LNCAP (cell line): ENCODE measurements at regions not wholly inside any gene's neighbourhood (a gene's known extent, or its start where the extent isn't known, plus 50 kb on each side); places are given as distances from the start of the nearest gene placed in this dataset.

Experiments used
- CTCF ChIP-seq: fragments of 450-650 bp; IDR thresholded peaks from 2 replicates; pipeline ENCODE4 v1.5.1; 2017; ENCODE audit warnings: mild to moderate bottlenecking

DNA sequence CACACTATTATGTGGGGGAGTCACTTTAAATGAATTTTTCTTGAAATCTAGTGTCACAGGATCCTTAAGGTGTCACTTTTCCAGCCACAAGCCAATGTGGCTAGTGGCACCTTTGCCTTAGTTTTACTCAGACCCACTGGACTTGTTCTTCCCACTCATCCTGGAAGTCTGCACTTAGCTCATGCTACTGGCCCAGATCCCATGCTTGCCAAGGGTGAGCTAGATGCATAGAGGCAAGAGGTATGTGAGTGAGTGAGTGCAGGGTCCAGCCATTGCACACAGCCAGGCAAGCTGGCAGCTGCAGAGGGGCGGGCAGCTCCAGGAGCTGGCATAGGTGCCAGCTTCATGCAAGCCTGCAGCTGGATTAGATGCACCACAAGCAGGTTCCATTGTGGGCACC, 81.0 kb downstream of the CGGBP1 start:
- TF ChIP-seq CTCF: no peak

GRCh38 chr3:87975716-87976115, 83.1 kb downstream of the CGGBP1 start:
- no peak for TF ChIP-seq CTCF

GRCh38 chr3:87973906-87974305, 84.9 kb downstream of the CGGBP1 start:
- TF ChIP-seq CTCF: no peak

DNA sequence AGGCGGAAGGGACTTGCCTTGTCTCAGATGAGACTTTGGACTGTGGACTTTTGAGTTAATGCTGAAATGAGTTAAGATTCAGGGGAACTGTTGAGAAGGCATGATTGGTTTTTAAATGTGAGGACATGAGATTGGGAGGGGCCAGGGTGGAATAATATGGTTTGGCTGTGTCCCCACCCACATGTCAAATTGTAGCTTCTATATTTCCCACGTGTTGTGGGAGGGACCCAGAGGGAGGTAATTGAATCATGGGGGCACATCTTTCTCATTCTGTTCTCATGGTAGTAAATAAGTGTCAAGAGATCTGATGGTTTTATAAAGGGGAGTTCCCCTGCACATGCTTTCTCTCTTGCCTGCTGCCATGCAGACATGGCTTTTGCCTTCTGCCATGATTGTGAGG, 89.2 kb downstream of the CGGBP1 start:
- TF ChIP-seq CTCF: no peak

GRCh38 chr3:87968668-87969067, 90.1 kb downstream of the CGGBP1 start:
- no peak for TF ChIP-seq CTCF

DNA sequence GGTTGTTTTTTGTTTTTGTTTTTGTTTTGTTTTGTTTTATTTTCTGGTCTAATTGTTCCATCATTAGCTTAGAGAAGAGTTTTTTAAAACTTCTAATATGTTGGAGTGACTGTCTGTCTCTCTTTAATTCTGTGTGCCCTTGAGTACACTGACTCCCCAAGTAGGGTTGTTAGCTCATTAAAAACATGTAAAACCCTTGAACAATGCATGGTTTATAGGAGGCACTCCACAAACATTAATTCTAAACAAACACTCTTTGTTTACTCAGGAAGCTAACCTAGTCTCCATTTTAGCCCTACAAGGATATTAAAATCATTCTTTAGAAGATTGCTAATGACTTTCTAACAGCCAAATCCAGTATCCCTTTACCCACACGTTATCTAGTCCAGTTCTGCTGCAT, 100.5 kb downstream of the CGGBP1 start:
- TF ChIP-seq CTCF: no peak

DNA sequence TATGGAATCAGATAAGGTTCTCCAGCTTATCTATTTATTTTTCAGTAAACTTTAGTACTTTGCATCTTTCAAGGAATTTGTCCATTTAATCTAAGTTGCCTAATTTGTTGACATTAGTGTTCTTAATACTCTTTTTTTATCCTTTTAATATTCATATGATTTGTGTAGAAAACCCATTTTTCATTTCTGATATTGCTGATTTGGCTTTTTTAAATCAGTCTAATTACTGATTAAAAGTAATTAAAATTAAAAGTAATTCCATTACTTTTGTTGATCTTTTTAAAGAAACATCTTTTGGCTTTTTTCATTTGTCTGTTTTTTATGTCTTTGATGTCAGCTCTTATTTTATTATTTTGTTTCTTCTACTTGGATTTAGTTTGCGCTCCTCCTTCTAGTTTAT, 101.2 kb downstream of the CGGBP1 start:
- no peak for TF ChIP-seq CTCF

- TF ChIP-seq CTCF: no peak
Measured at GRCh38 chr3:87949879-87950208, 109.0 kb downstream of the CGGBP1 start.
